Effector memory CD8-positive, alpha-beta T cell (primary cell): ENCODE measurements at regions not wholly inside any gene's neighbourhood (a gene's known extent, or its start where the extent isn't known, plus 50 kb on each side); places are given as distances from the start of the nearest gene placed in this dataset.
"Not testable (repeated sequence)": the region's sequence is repeated elsewhere in the genome, so short reads cannot be mapped to it uniquely, and the experiment has no call there.

ENCODE experiments used
- ATAC-seq: fragments of 150-1000 bp; cut with Tn5 transposase; replicated peaks from 2 replicates; pipeline ENCODE4 v1.10.0; 2021; ENCODE audit warnings: mild to moderate bottlenecking, moderate library complexity
- DNase-seq, 3 experiments: peaks; one replicate each; pipeline ENCODE4 v3.0.0; 2021
- H3K27ac Mint-ChIP-seq, 2 donors: one replicate each; pipeline ENCODE4 v1.8.0; 2022; ENCODE audit warnings: mild to moderate bottlenecking in 2 of 2, mixed read lengths in 2 of 2, moderate library complexity in 2 of 2
- H3K27me3 Mint-ChIP-seq, 2 donors: one replicate each; pipeline ENCODE4 v1.8.0; 2022; ENCODE audit warnings: mixed read lengths in 2 of 2
- H3K36me3 Mint-ChIP-seq: one replicate; pipeline ENCODE4 v1.8.0; 2022; ENCODE audit warnings: mild to moderate bottlenecking, moderate library complexity, mixed read lengths; ENCODE audit not compliant: insufficient read depth
- H3K4me1 Mint-ChIP-seq, 2 donors: one replicate each; pipeline ENCODE4 v1.8.0; 2022; ENCODE audit warnings: low read depth in 2 of 2, mixed read lengths in 2 of 2
- H3K4me3 Mint-ChIP-seq, 2 donors: one replicate each; pipeline ENCODE4 v1.8.0; 2022; ENCODE audit warnings: mild to moderate bottlenecking in 2 of 2, mixed read lengths in 2 of 2, moderate library complexity in 2 of 2
- H3K9me3 Mint-ChIP-seq, 2 donors: one replicate each; pipeline ENCODE4 v1.8.0; 2022; ENCODE audit warnings: mixed read lengths in 2 of 2

- no peaks in the 10 kb centered on the region for H3K9me3 Mint-ChIP-seq
- no peak for DNase-seq
- peaks cover 0 to 15% of the 10 kb centered on the region in 2 donors for H3K27me3 Mint-ChIP-seq
- ATAC-seq = no peak
- H3K4me3 Mint-ChIP-seq = no peak overlapping the region
- no peak overlapping the region for H3K27ac Mint-ChIP-seq
- H3K36me3 Mint-ChIP-seq = no peaks in the 10 kb centered on the region
- peaks cover 2 to 3% of the 10 kb centered on the region in 2 donors for H3K4me1 Mint-ChIP-seq
Observed at GRCh38 chr20:4635781-4636180, 50.5 kb upstream of the PRNP start.

GRCh38 chr20:4635342-4635741 is 50.9 kb upstream of the PRNP start:
- Mint-ChIP-seq H3K4me1 (peaks cover 2 to 3% of the 10 kb centered on the region in 2 donors), H3K27ac (no peak overlapping the region), H3K27me3 (peaks cover 0 to 15% of the 10 kb centered on the region in 2 donors), H3K4me3 (no peak overlapping the region), H3K36me3 (no peaks in the 10 kb centered on the region), H3K9me3 (no peaks in the 10 kb centered on the region)
- ATAC-seq = no peak
- no peak for DNase-seq

- no peak for DNase-seq
- H3K27ac Mint-ChIP-seq = no peak overlapping the region
Observed at GRCh38 chr20:4633780-4634179, 52.5 kb upstream of the PRNP start.

DNA sequence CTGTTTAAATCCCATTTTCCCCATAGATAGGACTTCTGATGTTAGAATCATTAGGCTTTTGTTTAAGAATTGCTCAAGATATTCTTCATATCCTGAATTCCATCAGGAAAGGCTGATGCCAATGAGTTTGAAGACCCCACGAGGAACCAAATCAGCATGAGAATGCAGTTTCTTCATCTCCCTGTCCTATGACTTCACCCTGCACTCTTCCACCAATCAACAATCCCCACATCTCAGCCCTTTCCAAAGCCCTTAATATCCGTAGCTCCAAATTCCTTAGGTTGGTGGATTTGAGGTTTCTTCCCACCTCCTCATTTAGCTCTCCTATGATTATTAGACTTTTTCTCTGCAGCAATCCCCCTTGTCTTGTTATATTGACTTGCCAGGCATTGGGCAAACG is 52.9 kb upstream of the PRNP start:
- peaks cover 2 to 3% of the 10 kb centered on the region in 2 donors for H3K4me1 Mint-ChIP-seq
- H3K9me3 Mint-ChIP-seq = no peaks in the 10 kb centered on the region
- H3K27me3 Mint-ChIP-seq = peaks cover 0 to 9% of the 10 kb centered on the region in 2 donors
- H3K27ac Mint-ChIP-seq = no peak overlapping the region
- no peak for ATAC-seq
- no peak overlapping the region for H3K4me3 Mint-ChIP-seq
- no peak for DNase-seq
- H3K36me3 Mint-ChIP-seq = no peaks in the 10 kb centered on the region

More at GRCh38 chr20:4633780-4634179, 52.5 kb upstream of the PRNP start:
- peaks cover 0 to 9% of the 10 kb centered on the region in 2 donors for H3K27me3 Mint-ChIP-seq
- H3K36me3 Mint-ChIP-seq = no peaks in the 10 kb centered on the region
- ATAC-seq = no peak
- no peak overlapping the region for H3K4me3 Mint-ChIP-seq
- peaks cover 2 to 3% of the 10 kb centered on the region in 2 donors for H3K4me1 Mint-ChIP-seq
- H3K9me3 Mint-ChIP-seq = no peaks in the 10 kb centered on the region

GRCh38 chr20:4632876-4633275 is 53.4 kb upstream of the PRNP start:
- no peak overlapping the region for H3K4me3 Mint-ChIP-seq
- H3K27ac Mint-ChIP-seq = no peak overlapping the region
- H3K4me1 Mint-ChIP-seq = peaks cover 2 to 3% of the 10 kb centered on the region in 2 donors
- H3K36me3 Mint-ChIP-seq = no peaks in the 10 kb centered on the region
- no peaks in the 10 kb centered on the region for H3K9me3 Mint-ChIP-seq
- no peak for DNase-seq
- H3K27me3 Mint-ChIP-seq = peaks cover 0 to 9% of the 10 kb centered on the region in 2 donors
- ATAC-seq = no peak

GRCh38 chr20:4626228-4626627 is 60.0 kb upstream of the PRNP start:
- DNase-seq (no peak), ATAC-seq (no peak)
- Mint-ChIP-seq H3K9me3 (peaks cover 0 to 8% of the 10 kb centered on the region in 2 donors), H3K27me3 (peaks cover 27 to 28% of the 10 kb centered on the region in 2 donors), H3K4me3 (no peak overlapping the region), H3K27ac (no peak overlapping the region), H3K4me1 (no peaks in the 10 kb centered on the region), H3K36me3 (no peaks in the 10 kb centered on the region)

GRCh38 chr20:4625687-4626086 is 60.6 kb upstream of the PRNP start:
- H3K27me3 Mint-ChIP-seq = peaks cover 27 to 28% of the 10 kb centered on the region in 2 donors
- peaks cover 0 to 8% of the 10 kb centered on the region in 2 donors for H3K9me3 Mint-ChIP-seq
- H3K27ac Mint-ChIP-seq = no peak overlapping the region
- DNase-seq (no peak), ATAC-seq (no peak)
- no peak overlapping the region for H3K4me3 Mint-ChIP-seq
- no peaks in the 10 kb centered on the region for H3K36me3 Mint-ChIP-seq
- H3K4me1 Mint-ChIP-seq = no peaks in the 10 kb centered on the region

GRCh38 chr20:4624675-4625336 is 61.5 kb upstream of the PRNP start:
- H3K27ac Mint-ChIP-seq, DNase-seq, ATAC-seq, H3K4me3 Mint-ChIP-seq, H3K36me3 Mint-ChIP-seq, H3K4me1 Mint-ChIP-seq, H3K9me3 Mint-ChIP-seq: not testable (repeated sequence)
- peaks cover 27 to 28% of the 10 kb centered on the region in 2 donors for H3K27me3 Mint-ChIP-seq

DNA sequence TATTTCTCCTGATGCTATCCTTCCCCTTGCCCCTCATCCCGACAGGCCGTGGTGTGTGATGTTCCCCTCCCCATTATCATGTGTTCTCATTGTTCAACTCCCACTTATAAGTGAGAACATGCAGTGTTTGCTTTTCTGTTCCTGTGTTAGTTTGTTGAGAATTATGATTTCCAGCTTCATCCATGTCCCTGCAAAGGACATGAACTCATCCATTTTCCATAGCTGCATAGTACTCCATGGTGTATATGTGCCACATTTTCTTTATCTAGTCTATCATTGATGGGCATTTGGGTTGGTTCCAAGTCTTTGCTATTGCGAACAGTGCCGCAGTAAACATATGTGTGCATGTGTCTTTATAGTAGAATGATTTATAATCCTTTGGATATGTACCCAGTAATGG is 67.1 kb upstream of the PRNP start:
- peaks cover 17% of the 10 kb centered on the region in 2 donors for H3K27me3 Mint-ChIP-seq
- not testable (repeated sequence) for H3K36me3 Mint-ChIP-seq, ATAC-seq, H3K4me3 Mint-ChIP-seq, H3K4me1 Mint-ChIP-seq, H3K9me3 Mint-ChIP-seq, DNase-seq, H3K27ac Mint-ChIP-seq

- peaks cover 8 to 13% of the 10 kb centered on the region in 2 donors for H3K27me3 Mint-ChIP-seq
- H3K27ac Mint-ChIP-seq = no peak overlapping the region
- no peak overlapping the region for H3K4me3 Mint-ChIP-seq
- DNase-seq (no peak), ATAC-seq (no peak)
- no peaks in the 10 kb centered on the region for H3K36me3 Mint-ChIP-seq
- peaks cover 0 to 7% of the 10 kb centered on the region in 2 donors for H3K9me3 Mint-ChIP-seq
- H3K4me1 Mint-ChIP-seq = peaks cover 0 to 5% of the 10 kb centered on the region in 2 donors
Observed at GRCh38 chr20:4617484-4617883, 68.8 kb upstream of the PRNP start.

GRCh38 chr20:4617019-4617418 is 69.2 kb upstream of the PRNP start:
- no peaks in the 10 kb centered on the region for H3K36me3 Mint-ChIP-seq
- peaks cover 3 to 11% of the 10 kb centered on the region in 2 donors for H3K27me3 Mint-ChIP-seq
- DNase-seq (no peak), ATAC-seq (no peak)
- no peak overlapping the region for H3K4me3 Mint-ChIP-seq
- peaks cover 0 to 2% of the 10 kb centered on the region in 2 donors for H3K9me3 Mint-ChIP-seq
- H3K4me1 Mint-ChIP-seq = peaks cover 0 to 5% of the 10 kb centered on the region in 2 donors
- H3K27ac Mint-ChIP-seq = no peak overlapping the region

- Mint-ChIP-seq H3K9me3 (no peaks in the 10 kb centered on the region), H3K27ac (no peak overlapping the region), H3K36me3 (peaks cover 3% of the 10 kb centered on the region), H3K4me3 (no peak overlapping the region), H3K27me3 (peaks cover 0 to 6% of the 10 kb centered on the region in 2 donors), H3K4me1 (peaks cover 0 to 5% of the 10 kb centered on the region in 2 donors)
- ATAC-seq (peak; percentile 95), DNase-seq (peak; percentile 61 to 75 (median 74))
Observed at GRCh38 chr20:4613718-4614620, 72.3 kb upstream of the PRNP start.

GRCh38 chr20:4613184-4613583 is 73.1 kb upstream of the PRNP start:
- no peak for DNase-seq
- peaks cover 3% of the 10 kb centered on the region for H3K36me3 Mint-ChIP-seq
- H3K4me3 Mint-ChIP-seq = no peak overlapping the region
- H3K4me1 Mint-ChIP-seq = peaks cover 0 to 5% of the 10 kb centered on the region in 2 donors
- H3K27ac Mint-ChIP-seq = no peak overlapping the region
- peaks cover 7 to 12% of the 10 kb centered on the region in 2 donors for H3K27me3 Mint-ChIP-seq
- H3K9me3 Mint-ChIP-seq = no peaks in the 10 kb centered on the region
- ATAC-seq = no peak
